ENCODE measurements at regions not wholly inside any gene's neighbourhood (a gene's known extent, or its start where the extent isn't known, plus 50 kb on each side); places are given as distances from the start of the nearest gene placed in this dataset.
"Not testable (repeated sequence)": the region's sequence is repeated elsewhere in the genome, so short reads cannot be mapped to it uniquely, and the experiment has no call there.

DNA sequence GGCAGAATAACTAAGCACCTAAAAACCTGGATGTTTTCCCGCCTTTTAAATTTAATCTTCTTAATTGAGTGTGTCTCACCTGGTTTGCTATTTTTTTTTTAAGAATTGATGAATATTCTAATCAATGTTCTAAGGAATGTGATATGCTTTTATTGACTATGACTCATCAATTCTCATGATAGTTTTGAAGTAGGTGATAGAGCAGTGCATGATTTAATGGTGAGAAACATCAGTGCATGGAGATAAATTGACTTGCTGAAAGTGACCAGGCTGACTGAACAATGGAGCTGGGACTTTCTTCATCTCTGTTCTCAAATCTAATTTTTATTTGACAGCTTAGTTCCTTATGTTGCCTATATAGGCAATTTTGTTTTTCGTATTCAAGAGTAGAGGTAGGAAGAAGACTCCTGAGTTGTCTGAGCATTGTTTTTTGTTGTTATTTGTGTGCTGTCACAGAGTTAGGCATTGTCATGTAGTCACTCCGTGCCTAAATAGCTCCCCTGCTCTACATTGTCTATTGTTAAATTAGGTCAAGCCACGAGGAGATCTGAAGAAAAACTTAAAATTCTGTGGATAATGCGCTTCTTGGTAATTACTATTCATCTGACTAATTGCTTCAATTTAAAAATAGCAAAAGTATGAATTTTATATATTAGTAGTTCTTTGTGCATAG is 59.0 kb upstream of the NUTM2F start:
- in situ Hi-C loops (cut with MboI; ENCODE audit: low sequenced_read_pairs, unreplicated experiment); DNase-seq (ENCODE audit: low spot score): not testable (repeated sequence)

- in situ Hi-C loops (cut with MboI; ENCODE audit: low sequenced_read_pairs, unreplicated experiment); DNase-seq (ENCODE audit: low spot score): not testable (repeated sequence)
Measured at GRCh38 chr9:94388011-94388406, 59.6 kb upstream of the NUTM2F start.

DNA sequence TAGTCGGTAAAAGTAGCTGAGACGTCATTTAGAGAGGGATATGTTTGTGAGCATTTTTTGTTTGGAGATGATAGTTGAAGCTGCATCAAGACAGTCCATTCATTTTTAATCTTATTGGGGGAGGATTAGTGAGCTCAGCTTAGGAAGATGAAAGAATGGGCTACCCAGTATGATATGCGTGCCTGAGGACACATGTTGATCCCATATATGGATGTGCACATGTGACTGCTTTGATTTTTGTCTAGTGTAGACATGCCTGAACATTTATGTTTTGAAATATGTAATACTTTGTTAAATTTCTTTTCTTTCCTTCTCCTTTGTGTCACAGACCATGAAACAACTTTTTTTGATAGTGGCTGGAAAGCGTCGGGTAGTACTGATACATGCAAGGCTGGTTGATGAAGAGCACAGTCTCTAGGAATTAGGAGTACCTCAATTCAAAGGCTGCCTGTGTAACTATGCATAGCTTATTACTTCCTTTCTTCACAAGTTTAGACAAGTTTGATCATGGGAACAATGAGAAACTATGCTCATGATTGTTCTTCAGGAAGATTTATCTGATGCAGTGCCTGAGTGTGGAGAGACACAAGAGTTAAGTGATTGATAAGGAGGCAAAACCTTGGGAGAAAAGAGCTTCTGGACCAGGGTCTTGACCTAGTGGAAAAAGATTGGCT is 62.1 kb upstream of the NUTM2F start:
- in situ Hi-C loops (cut with MboI; ENCODE audit: low sequenced_read_pairs, unreplicated experiment); DNase-seq (ENCODE audit: low spot score): not testable (repeated sequence)

DNA sequence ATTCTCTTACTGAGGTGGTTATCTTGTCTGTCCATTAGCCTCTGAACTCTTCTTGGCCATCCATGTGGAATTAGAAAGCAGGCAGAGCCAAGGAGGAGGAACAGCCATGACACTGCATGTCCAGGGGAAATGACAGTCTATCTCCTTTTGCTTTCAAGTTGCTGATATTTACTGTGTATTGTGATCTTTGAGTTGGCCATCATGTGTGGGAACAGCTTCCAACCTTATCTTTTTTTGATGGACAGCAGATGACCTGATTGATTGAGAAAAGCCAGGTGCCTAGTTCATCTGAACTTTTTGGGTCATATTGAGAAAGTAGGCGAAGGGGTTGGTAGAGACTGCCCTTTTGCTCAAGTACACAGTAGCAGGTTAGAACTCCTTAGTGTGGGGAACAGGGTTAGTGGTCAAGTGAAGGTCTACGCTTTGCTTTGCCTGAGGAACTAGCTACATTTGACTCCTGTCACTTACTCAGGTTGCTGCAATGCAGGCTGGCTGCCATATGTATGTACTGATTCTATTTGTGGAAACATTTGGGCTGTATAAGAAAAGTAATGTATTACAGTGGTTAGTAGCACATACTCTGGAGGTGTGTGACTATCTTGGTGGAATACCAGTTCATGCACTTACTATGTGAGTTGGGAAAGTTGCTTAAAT is 64.7 kb upstream of the NUTM2F start:
- in situ Hi-C loops (cut with MboI; ENCODE audit: low sequenced_read_pairs, unreplicated experiment), result not testable (repeated sequence)

DNA sequence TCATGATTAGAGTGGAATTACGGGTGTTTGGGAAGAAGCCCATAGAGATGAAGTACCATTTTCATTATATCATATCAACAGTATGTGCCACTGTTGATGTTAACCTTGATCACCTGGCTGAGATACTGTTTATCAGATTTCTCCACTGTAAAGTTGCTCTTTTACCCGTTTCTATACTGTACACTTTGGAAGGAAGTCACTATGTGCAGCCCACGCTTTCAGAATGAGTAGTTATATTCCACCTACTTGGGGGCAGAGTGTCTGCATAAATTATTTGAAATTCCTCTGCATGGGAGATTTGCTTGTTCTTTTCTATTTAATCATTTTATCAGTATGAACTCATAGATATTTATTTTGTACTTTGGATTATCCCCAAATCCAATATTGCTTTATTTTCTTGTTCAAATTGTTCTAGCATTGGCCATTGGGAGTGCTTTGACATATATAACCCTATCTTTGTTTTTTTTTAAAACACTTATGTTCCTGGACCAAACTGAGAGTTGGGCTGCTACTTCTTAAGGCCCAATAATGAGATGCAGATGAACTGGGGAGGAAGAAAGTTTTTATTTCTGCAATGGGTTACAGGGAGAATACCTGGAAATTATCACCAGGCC is 69.4 kb upstream of the NUTM2F start:
- DNase-seq (ENCODE audit: low spot score); in situ Hi-C loops (cut with MboI; ENCODE audit: low sequenced_read_pairs, unreplicated experiment): not testable (repeated sequence)

More for the DNA sequence above, 64.7 kb upstream of the NUTM2F start:
- DNase-seq (ENCODE audit: low spot score), result not testable (repeated sequence)

GRCh38 chr9:94400461-94400860 is 72.0 kb upstream of the NUTM2F start:
- in situ Hi-C loops (cut with MboI; ENCODE audit: low sequenced_read_pairs, unreplicated experiment); DNase-seq (ENCODE audit: low spot score): not testable (repeated sequence)

GRCh38 chr9:94402795-94403194 is 74.4 kb upstream of the NUTM2F start:
- in situ Hi-C loops (cut with MboI; ENCODE audit: low sequenced_read_pairs, unreplicated experiment); DNase-seq (ENCODE audit: low spot score): not testable (repeated sequence)

GRCh38 chr9:94403571-94403970 is 75.1 kb upstream of the NUTM2F start:
- DNase-seq (ENCODE audit: low spot score); in situ Hi-C loops (cut with MboI; ENCODE audit: low sequenced_read_pairs, unreplicated experiment): not testable (repeated sequence)

- DNase-seq (ENCODE audit: low spot score); in situ Hi-C loops (cut with MboI; ENCODE audit: low sequenced_read_pairs, unreplicated experiment): not testable (repeated sequence)
Measured at GRCh38 chr9:94413665-94414064, 85.2 kb upstream of the NUTM2F start.

GRCh38 chr9:94415111-94415510 is 86.7 kb upstream of the NUTM2F start:
- DNase-seq (ENCODE audit: low spot score); in situ Hi-C loops (cut with MboI; ENCODE audit: low sequenced_read_pairs, unreplicated experiment): not testable (repeated sequence)

- DNase-seq (ENCODE audit: low spot score); in situ Hi-C loops (cut with MboI; ENCODE audit: low sequenced_read_pairs, unreplicated experiment): not testable (repeated sequence)
Measured at GRCh38 chr9:94420098-94420497, 91.7 kb upstream of the NUTM2F start.

GRCh38 chr9:94421951-94422350 is 93.5 kb upstream of the NUTM2F start:
- DNase-seq (ENCODE audit: low spot score); in situ Hi-C loops (cut with MboI; ENCODE audit: low sequenced_read_pairs, unreplicated experiment): not testable (repeated sequence)

DNA sequence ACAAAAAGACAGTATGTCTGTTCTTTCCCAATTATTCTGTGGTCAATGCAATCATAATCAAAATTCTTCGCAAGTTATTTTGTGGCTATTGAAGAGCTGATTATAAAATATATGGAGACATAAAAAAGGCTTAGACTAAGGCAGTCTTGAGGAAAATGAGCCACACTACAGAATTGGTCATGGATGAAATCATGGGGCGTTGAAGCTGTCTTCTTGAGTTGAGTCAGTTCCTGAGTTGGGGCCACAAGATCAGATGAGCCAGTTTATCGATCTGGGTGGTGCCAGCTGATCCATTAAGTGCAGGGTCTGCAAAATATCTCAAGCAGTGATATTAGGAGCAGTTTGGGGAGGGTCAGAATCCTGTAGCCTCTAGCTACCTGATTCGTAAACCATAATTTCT is 96.9 kb upstream of the NUTM2F start:
- DNase-seq (ENCODE audit: low spot score); in situ Hi-C loops (cut with MboI; ENCODE audit: low sequenced_read_pairs, unreplicated experiment): not testable (repeated sequence)

DNA sequence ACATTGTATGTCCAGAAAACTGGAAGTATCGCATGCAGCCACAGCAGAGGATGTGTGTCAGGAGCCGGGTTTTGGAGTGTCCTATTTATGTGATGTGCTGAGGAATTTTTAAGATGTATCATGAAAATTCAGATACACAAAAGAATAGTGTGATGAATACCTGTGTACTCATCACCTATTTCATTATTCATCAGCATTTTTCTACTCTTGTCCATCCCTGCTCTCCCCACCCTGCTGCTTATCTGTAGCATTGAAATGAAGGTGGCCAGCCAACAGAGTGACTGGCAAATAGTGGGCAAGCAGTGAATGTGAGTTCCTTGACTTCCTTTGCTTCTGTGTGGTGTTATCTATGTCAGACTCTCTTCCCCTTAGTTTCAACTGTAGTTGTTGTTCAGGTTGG is 108.7 kb upstream of the NUTM2F start:
- in situ Hi-C loops (cut with MboI; ENCODE audit: low sequenced_read_pairs, unreplicated experiment); DNase-seq (ENCODE audit: low spot score): not testable (repeated sequence)

GRCh38 chr9:94438336-94438735 is 109.9 kb upstream of the NUTM2F start:
- in situ Hi-C loops (cut with MboI; ENCODE audit: low sequenced_read_pairs, unreplicated experiment); DNase-seq (ENCODE audit: low spot score): not testable (repeated sequence)

GRCh38 chr9:94441146-94441545 is 112.7 kb upstream of the NUTM2F start:
- in situ Hi-C loops (cut with MboI; ENCODE audit: low sequenced_read_pairs, unreplicated experiment); DNase-seq (ENCODE audit: low spot score): not testable (repeated sequence)
